ENCODE measurements at regions not wholly inside any gene's neighbourhood (a gene's known extent, or its start where the extent isn't known, plus 50 kb on each side); places are given as distances from the start of the nearest gene placed in this dataset.
"Not testable (repeated sequence)": the region's sequence is repeated elsewhere in the genome, so short reads cannot be mapped to it uniquely, and the experiment has no call there.

DNA sequence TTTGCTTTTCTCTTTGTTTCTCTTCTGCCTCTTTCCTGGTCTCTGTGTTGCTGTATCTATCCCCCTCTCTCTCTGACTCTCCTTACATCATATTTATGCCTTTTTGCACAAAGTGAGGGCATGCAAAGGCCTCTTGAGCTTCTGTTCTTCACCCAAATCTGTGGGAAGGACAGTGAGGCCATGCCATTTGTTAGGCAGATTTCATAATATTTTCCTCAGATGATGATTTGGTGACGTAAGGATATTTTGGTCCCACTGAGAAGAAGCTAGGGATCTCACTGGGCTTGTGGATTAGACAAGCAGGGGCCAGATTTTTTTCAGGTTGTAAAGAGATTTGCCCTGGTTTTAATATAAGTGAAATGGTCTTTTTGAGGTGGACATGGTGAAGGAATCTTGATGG lies 249.4 kb upstream of the USP24 start:
- DNase-seq = no peak

GRCh38 chr1:55463814-55464475 lies 248.8 kb upstream of the USP24 start:
- peak; percentile 14 for DNase-seq

GRCh38 chr1:55457874-55458273 lies 242.7 kb upstream of the USP24 start:
- DNase-seq = no peak

DNA sequence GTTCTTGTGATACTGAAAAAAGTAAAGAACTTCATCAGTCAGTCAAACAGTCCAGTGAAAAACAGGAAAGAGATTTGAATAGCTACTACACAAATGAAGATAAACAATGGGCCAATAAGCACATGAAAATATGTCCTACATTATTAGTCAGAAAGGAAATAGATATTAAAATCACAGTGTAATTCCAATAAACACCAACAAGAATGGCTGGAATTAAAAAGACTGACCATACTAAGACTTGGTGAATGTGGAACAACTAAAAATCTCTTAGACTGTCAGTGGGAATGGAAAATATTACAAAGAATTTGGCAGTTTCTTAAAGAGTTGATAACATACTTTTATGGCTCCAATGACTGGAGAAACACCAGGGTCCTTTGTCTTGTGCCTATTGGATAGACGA lies 241.8 kb upstream of the USP24 start:
- no peak for DNase-seq

DNA sequence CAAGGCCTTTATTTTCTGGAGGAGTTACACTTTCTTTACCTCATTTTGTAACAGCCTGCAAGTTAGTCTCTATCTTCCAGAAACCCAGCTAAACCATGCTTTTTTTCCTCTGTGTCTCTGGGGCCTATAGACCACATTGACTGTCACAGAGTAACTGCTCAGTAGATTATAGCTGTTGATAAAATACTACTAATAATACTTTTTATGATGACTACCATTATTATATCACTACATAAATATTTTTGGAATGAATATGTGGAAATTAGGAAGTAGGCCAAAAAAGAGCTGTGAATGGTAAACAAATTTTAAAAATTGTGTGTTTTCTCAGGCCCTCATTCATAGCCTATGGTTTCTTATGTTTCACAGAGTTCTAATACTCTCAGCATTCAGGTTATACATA lies 233.1 kb upstream of the USP24 start:
- no peak for DNase-seq

GRCh38 chr1:55447488-55447887 lies 232.3 kb upstream of the USP24 start:
- no peak for DNase-seq

DNA sequence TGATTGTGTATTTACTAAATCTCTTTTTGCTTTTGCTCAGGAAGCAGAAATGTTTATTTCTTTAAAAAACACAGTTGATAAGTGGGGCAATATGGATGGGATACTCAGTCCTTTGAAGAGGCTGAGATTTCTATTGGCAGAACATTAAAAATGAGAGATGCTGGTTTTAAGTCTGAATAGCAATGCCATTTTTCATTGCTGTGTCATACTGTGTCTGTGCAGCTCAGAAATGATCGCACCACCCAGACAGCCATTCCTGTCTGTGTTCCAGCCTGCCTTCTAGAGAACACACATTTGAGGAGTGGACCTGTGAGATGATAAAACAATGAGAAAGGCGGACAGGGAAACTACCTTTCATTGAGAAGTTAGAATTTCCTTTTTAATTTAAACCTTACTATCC lies 231.2 kb upstream of the USP24 start:
- no peak for DNase-seq

- DNase-seq = no peak
These were observed 230.3 kb upstream of the USP24 start for GRCh38 chr1:55445416-55445815.

DNA sequence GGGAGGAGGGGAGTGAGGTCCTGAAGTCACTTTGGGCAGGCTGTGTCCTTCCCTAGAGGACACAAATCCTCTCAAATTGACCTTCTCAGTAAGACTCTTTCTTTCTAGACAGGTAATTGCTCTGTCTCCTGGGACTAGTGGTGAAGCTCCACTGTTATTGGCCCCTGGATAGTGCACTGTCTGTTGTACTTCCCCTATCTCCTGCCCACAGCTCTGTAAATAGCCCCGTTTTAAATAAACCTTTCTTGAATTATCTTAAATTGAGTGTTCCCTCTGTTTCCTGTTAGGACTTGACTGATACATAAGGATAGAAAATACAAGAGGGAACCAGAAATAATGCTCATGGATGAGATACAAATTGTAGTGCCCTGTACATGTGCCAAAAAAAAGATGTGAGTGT lies 229.5 kb upstream of the USP24 start:
- DNase-seq = peak; percentile 19

GRCh38 chr1:55443175-55443915 lies 228.2 kb upstream of the USP24 start:
- peak; percentile 99 for DNase-seq

- DNase-seq = no peak
These were observed 226.3 kb upstream of the USP24 start for GRCh38 chr1:55441489-55441888.

- DNase-seq = no peak
These were observed 222.5 kb upstream of the USP24 start for GRCh38 chr1:55437692-55438091.

DNA sequence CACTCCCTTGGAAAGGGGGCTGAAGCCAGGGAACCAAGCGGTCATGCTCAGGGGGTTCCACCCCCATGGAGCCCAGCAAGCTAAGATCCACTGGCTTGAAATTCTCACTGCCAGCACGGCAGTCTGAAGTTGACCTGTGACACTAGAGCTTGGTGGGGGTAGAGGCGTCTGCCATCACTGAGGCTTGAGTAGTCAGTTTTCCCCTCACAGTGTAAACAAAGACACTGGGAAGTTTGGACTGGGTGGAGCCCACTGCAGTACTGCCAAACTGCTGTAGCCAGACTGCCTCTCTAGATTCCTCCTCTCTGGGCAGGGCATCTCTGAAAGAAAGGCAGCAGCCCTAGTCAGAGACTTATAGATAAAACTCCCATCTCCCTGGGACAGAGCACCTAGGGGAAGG lies 215.6 kb upstream of the USP24 start:
- DNase-seq = not testable (repeated sequence)

DNA sequence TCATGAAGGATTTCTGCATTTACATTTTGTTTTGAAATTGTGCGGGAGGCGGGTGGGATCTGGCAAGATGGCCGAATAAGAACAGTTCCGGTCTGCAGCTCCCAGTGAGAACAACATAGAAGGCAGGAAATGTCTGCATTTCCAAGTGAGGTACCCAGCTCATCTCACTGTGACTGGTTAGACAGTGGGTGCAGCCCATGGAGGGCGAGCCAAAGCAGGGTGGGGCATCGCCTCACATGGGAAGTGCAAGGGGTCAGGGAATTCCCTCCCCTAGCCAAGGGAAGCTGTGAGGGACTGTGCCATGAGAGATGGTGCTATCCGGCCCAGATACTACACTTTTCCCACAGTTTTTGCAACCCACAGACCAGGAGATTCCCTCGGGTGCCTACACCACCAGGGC lies 215.0 kb upstream of the USP24 start:
- not testable (repeated sequence) for DNase-seq

- no peak for DNase-seq
These were observed 214.1 kb upstream of the USP24 start for GRCh38 chr1:55428944-55429931.

- no peak for DNase-seq
These were observed 213.1 kb upstream of the USP24 start for GRCh38 chr1:55428231-55428630.

GRCh38 chr1:55427606-55428005 lies 212.4 kb upstream of the USP24 start:
- DNase-seq = no peak

DNA sequence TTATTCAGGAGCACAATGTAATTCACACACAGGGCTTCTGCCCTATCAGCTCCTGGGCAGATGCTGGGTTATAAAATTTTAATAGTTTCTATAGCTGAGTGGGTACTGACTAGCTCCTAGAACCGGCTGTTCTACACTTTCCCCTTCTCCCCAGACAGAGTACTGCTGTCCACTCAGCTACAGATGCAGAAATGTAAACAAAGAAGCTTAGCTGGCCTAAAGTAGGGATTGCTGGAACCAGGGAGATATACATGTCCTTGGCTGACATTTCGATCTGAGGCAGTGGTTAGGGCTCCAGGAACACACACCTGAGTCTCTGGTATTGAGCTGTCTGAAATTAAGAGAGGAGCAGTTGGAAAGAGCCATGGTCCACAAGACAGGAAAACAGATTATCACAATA lies 211.5 kb upstream of the USP24 start:
- no peak for DNase-seq

GRCh38 chr1:55426156-55426555 lies 211.0 kb upstream of the USP24 start:
- no peak for DNase-seq

DNA sequence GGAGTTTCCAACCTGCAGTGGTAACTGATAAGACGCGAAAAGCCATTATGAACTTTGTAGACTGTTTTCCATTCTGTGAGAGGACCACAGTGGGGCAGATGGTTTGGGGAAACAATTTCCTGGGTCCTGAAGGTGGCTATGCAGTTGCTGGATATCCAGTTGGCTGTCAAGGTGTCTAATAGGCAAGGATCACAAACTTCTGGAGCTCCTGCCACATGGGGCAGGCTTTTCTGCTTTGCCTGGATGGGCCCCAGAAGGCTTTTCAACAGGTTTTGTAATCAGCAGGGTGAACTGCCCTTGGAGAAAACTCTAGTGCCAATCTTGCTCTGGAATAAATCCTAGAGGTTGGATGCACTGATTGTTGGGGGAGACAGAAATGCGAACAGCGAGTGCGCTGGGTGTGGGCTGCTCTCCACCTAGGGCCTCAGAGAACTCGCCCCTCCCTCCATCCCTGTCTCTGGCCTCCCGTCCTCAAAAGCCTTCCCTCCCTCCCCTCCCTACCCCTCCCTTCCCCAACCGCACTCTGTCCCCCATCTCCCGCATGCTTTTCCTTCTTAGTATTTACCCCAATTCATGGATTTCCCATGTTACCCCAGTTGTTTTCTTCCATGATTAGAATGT lies 210.3 kb upstream of the USP24 start:
- no peak for DNase-seq

GRCh38 chr1:55423376-55423775 lies 208.2 kb upstream of the USP24 start:
- DNase-seq = no peak

- no peak for DNase-seq
These were observed 206.0 kb upstream of the USP24 start for GRCh38 chr1:55420929-55421716.

Measured in NCI-H2171 treated with DMSO at 0.1 percent for 48 hours (cell line).